Neural cell (in vitro differentiated cells): ENCODE measurements at regions not wholly inside any gene's neighbourhood (a gene's known extent, or its start where the extent isn't known, plus 50 kb on each side); places are given as distances from the start of the nearest gene placed in this dataset.

Source experiments
- H2AFZ ChIP-seq: fragments of 200-600, 300-800 bp; sonication (generic), shearing (Covaris generic); 2 replicates; pipeline ENCODE4 v1.6.0; 2014; ENCODE audit warnings: low read depth, mild to moderate bottlenecking, antibody characterized with exemption, low read length, moderate library complexity
- H3F3A ChIP-seq: fragments of 200-600 bp; shearing (Covaris generic); 2 replicates; pipeline ENCODE4 v1.6.1; 2016; ENCODE audit warnings: mild to moderate bottlenecking, moderate library complexity, mixed read lengths, antibody characterized with exemption, low read length; ENCODE audit not compliant: insufficient read depth, poor library complexity, severe bottlenecking
- H3K27ac ChIP-seq: fragments of 200-600, 300-800 bp; sonication (generic), shearing (Covaris generic); 2 replicates; pipeline ENCODE4 v1.5.1; 2014; ENCODE audit warnings: mild to moderate bottlenecking, low read length, moderate library complexity
- H3K27me3 ChIP-seq: fragments of 300-800, 200-600 bp; sonication (generic), shearing (Covaris generic); 2 replicates; pipeline ENCODE4 v1.6.0; 2014; ENCODE audit warnings: mild to moderate bottlenecking, low read depth, low read length, moderate library complexity; ENCODE audit not compliant: insufficient read depth
- H3K36me3 ChIP-seq: fragments of 300-800, 200-600 bp; sonication (generic), shearing (Covaris generic); 2 replicates; pipeline ENCODE4 v1.5.1; 2014; ENCODE audit warnings: mild to moderate bottlenecking, antibody characterized with exemption, low read length, moderate library complexity; ENCODE audit not compliant: insufficient read depth
- H3K4me2 ChIP-seq: fragments of 300-800, 200-600 bp; sonication (generic), shearing (Covaris generic); 2 replicates; pipeline ENCODE4 v1.6.0; 2014; ENCODE audit warnings: mild to moderate bottlenecking, low read length
- H3K4me3 ChIP-seq: fragments of 300-800, 200-600 bp; sonication (generic), shearing (Covaris generic); 2 replicates; pipeline ENCODE4 v1.5.1; 2014; ENCODE audit warnings: mild to moderate bottlenecking, low read length, moderate library complexity
- H3K79me2 ChIP-seq: fragments of 200-600 bp; shearing (Covaris generic); replicated peaks from 2 replicates; pipeline ENCODE4 v1.6.0; 2014; ENCODE audit warnings: mild to moderate bottlenecking, low read length, moderate library complexity; ENCODE audit not compliant: insufficient read depth
- H3K9ac ChIP-seq: fragments of 300-800, 200-600 bp; sonication (generic), shearing (Covaris generic); 2 replicates; pipeline ENCODE4 v1.6.1; 2016; ENCODE audit warnings: mild to moderate bottlenecking, low read length, mixed read lengths
- H3K9me2 ChIP-seq: fragments of 200-600 bp; shearing (Covaris generic); 2 replicates; pipeline ENCODE4 v1.6.1; 2016; ENCODE audit warnings: mild to moderate bottlenecking, low read length, mixed read lengths; ENCODE audit not compliant: insufficient read depth
- H3K9me3 ChIP-seq: fragments of 200-600, 300-800 bp; sonication (generic), shearing (Covaris generic); 2 replicates; pipeline ENCODE4 v1.6.1; 2016; ENCODE audit warnings: mild to moderate bottlenecking, mixed run types, low read length, moderate library complexity, mixed read lengths
- H4K20me1 ChIP-seq: fragments of 200-600 bp; shearing (Covaris generic); 2 replicates; pipeline ENCODE4 v1.6.1; 2016; ENCODE audit warnings: mild to moderate bottlenecking, mixed run types; ENCODE audit not compliant: insufficient read depth
- CTCF ChIP-seq: fragments of 450-650 bp; IDR thresholded peaks from 2 replicates; pipeline ENCODE4 v1.5.1; 2014; ENCODE audit warnings: antibody characterized with exemption, mild to moderate bottlenecking, moderate library complexity; ENCODE audit not compliant: poor library complexity, severe bottlenecking
- EP300 ChIP-seq: fragments of 450-650 bp; conservative IDR thresholded peaks from 2 replicates; pipeline ENCODE4 v1.6.1; 2014; ENCODE audit warnings: antibody characterized with exemption, mild to moderate bottlenecking, moderate library complexity; ENCODE audit not compliant: poor library complexity, severe bottlenecking
- EZH2 ChIP-seq: fragments of 200-600, 300-800 bp; shearing (Covaris generic), sonication (generic); IDR thresholded peaks from 2 replicates; pipeline ENCODE4 v1.6.1; 2014; ENCODE audit warnings: antibody characterized with exemption, low read length, borderline replicate concordance, mild to moderate bottlenecking; ENCODE audit not compliant: insufficient read depth, poor library complexity, severe bottlenecking
- MXI1 ChIP-seq: fragments of 450-650 bp; conservative IDR thresholded peaks from 2 replicates; pipeline ENCODE4 v1.6.1; 2014; ENCODE audit warnings: antibody characterized with exemption, mild to moderate bottlenecking; ENCODE audit not compliant: poor library complexity, severe bottlenecking
- POLR2AphosphoS5 ChIP-seq: IDR thresholded peaks from 2 replicates; pipeline ENCODE4 v1.6.1; 2012
- RAD21 ChIP-seq: fragments of 450-650 bp; conservative IDR thresholded peaks from 2 replicates; pipeline ENCODE4 v1.6.1; 2014; ENCODE audit warnings: antibody characterized with exemption, mild to moderate bottlenecking, moderate library complexity
- REST ChIP-seq: IDR thresholded peaks from 2 replicates; pipeline ENCODE4 v1.6.1; 2012; ENCODE audit warnings: borderline replicate concordance
- SMC3 ChIP-seq: fragments of 450-650 bp; conservative IDR thresholded peaks from 2 replicates; pipeline ENCODE4 v1.6.1; 2014; ENCODE audit warnings: antibody characterized with exemption, mild to moderate bottlenecking, moderate library complexity; ENCODE audit not compliant: poor library complexity
- TAF1 ChIP-seq: IDR thresholded peaks from 2 replicates; pipeline ENCODE4 v1.6.1; 2012; ENCODE audit warnings: low read depth

- H3K9me2 ChIP-seq, result no peaks in the 10 kb centered on the region
- H3K9me3 ChIP-seq, result no peaks in the 10 kb centered on the region
- no peaks in the 10 kb centered on the region for H3K79me2 ChIP-seq
- H3K4me3 ChIP-seq, result no peak overlapping the region
- no peak overlapping the region for H3K4me2 ChIP-seq
- no peaks in the 10 kb centered on the region for H3K27me3 ChIP-seq
- H3K36me3 ChIP-seq, result no peaks in the 10 kb centered on the region
- H2AFZ ChIP-seq, result no peak overlapping the region
- TF ChIP-seq CTCF (no peak), EZH2 (no peak), SMC3 (no peak), EP300 (no peak), TAF1 (no peak), RAD21 (no peak), REST (no peak), POLR2AphosphoS5 (no peak), MXI1 (no peak)
- no peaks in the 10 kb centered on the region for H4K20me1 ChIP-seq
- H3K27ac ChIP-seq, result no peak overlapping the region
- no peak overlapping the region for H3K9ac ChIP-seq
- no peaks in the 10 kb centered on the region for H3F3A ChIP-seq
Observed at GRCh38 chr2:146119586-146119985, 1599.7 kb upstream of the ZEB2 start.

DNA sequence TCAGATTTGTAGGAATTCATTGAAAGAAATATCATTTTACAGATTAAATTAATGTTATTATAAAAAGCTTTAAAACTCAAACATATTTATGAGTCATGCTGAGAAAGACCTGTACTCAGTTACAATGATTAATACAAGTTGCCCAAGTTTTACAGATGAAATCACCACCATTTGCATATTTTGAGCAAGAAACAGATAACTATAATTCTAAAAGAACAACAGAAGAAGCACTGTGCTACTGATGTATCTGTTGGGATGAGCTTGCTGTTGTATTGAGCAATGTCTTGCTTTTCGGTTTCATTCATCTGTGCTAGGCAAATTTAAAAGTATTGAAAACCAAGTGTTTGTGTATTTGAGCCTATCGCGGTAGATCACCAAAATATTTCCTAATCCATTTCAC is 1589.1 kb upstream of the ZEB2 start:
- H3K4me2 ChIP-seq, result no peak overlapping the region
- H3K9ac ChIP-seq, result no peak overlapping the region
- H3K79me2 ChIP-seq, result no peaks in the 10 kb centered on the region
- no peaks in the 10 kb centered on the region for H4K20me1 ChIP-seq
- no peak overlapping the region for H2AFZ ChIP-seq
- H3K9me3 ChIP-seq, result no peaks in the 10 kb centered on the region
- no peaks in the 10 kb centered on the region for H3K9me2 ChIP-seq
- no peak overlapping the region for H3K4me3 ChIP-seq
- no peaks in the 10 kb centered on the region for H3K27me3 ChIP-seq
- H3K36me3 ChIP-seq, result no peaks in the 10 kb centered on the region
- TF ChIP-seq EP300 (no peak), MXI1 (no peak), RAD21 (no peak), EZH2 (no peak), CTCF (no peak), POLR2AphosphoS5 (no peak), REST (no peak), SMC3 (no peak), TAF1 (no peak)
- H3K27ac ChIP-seq, result no peak overlapping the region
- no peaks in the 10 kb centered on the region for H3F3A ChIP-seq
